Lower leg skin (tissue), 4 donors: ENCODE measurements at regions not wholly inside any gene's neighbourhood (a gene's known extent, or its start where the extent isn't known, plus 50 kb on each side); places are given as distances from the start of the nearest gene placed in this dataset.

Source experiments
- DNase-seq, 2 donors: peaks; one replicate each; pipeline ENCODE4 v3.0.0-alpha.2; 2019; ENCODE audit warnings: low spot score in 2 of 2
- H3K4me3 ChIP-seq: fragments of 200-600 bp; sonication (generic); 2 replicates; pipeline ENCODE4 v1.5.1; 2017; ENCODE audit warnings: mild to moderate bottlenecking, low read depth; ENCODE audit not compliant: poor library complexity, severe bottlenecking
- CTCF ChIP-seq, 3 donors: fragments of 450-650 bp; IDR thresholded peaks; one replicate each; pipeline ENCODE4 v1.5.1; 2016; ENCODE audit warnings: antibody characterized with exemption in 3 of 3, mild to moderate bottlenecking in 3 of 3, moderate library complexity in 2 of 3
- POLR2A ChIP-seq, 2 donors: fragments of 450-650 bp; IDR thresholded peaks; one replicate each; pipeline ENCODE4 v1.6.1; 2016 to 2017; ENCODE audit warnings: antibody characterized with exemption in 2 of 2, mild to moderate bottlenecking in 1 of 2, moderate library complexity in 1 of 2
- WGBS, 2 donors: methylation state at CpG; one replicate each; pipeline ENCODE4 v1.1.5; 2018; 5-methylcytosine and 5-hydroxymethylcytosine counted together
- intact Hi-C: fragments of 100-400 bp; cut with DNase I; formaldehyde crosslinking; loops from one replicate; pipeline ENCODE4 v1.15.0; 2023; ENCODE audit warnings: low total_unique reads

GRCh38 chr9:84556556-84556955 is 113.0 kb upstream of the NTRK2 start:
- no peak for DNase-seq
- WGBS, 2 donors: 19 to 26% methylated on average over 1 of the region's 1 CpG
- no peak overlapping the region for H3K4me3 ChIP-seq
- TF ChIP-seq CTCF (IDR thresholded peaks at IDR 0.05) (no peak), POLR2A (IDR thresholded peaks at IDR 0.05) (no peak)
- intact Hi-C loops: no loop called here

- 62 to 82% methylated on average over 4 of the region's 4 CpGs for WGBS, 2 donors
- TF ChIP-seq CTCF (IDR thresholded peaks at IDR 0.05): no peak
- no peak for TF ChIP-seq POLR2A (IDR thresholded peaks at IDR 0.05)
- no peak overlapping the region for H3K4me3 ChIP-seq
- intact Hi-C loops: no loop called here
- DNase-seq: no peak
These were observed 111.8 kb upstream of the NTRK2 start for GRCh38 chr9:84557751-84558150.

- TF ChIP-seq POLR2A (IDR thresholded peaks at IDR 0.05): no peak
- no peak for TF ChIP-seq CTCF (IDR thresholded peaks at IDR 0.05)
- intact Hi-C loops: no loop called here
- H3K4me3 ChIP-seq: no peak overlapping the region
- DNase-seq: no peak
These were observed 105.8 kb upstream of the NTRK2 start for GRCh38 chr9:84563691-84564090.

GRCh38 chr9:84567805-84568204 is 101.7 kb upstream of the NTRK2 start:
- intact Hi-C loops: no loop called here
- WGBS, 2 donors: 36% methylated on average over 1 of the region's 1 CpG

GRCh38 chr9:84570482-84571154 is 98.9 kb upstream of the NTRK2 start:
- no peak for DNase-seq
- H3K4me3 ChIP-seq: no peak overlapping the region
- 83 to 87% methylated on average over 2 of the region's 2 CpGs for WGBS, 2 donors
- intact Hi-C loops: no loop called here
- TF ChIP-seq CTCF (IDR thresholded peaks at IDR 0.05): no peak
- no peak for TF ChIP-seq POLR2A (IDR thresholded peaks at IDR 0.05)

More at GRCh38 chr9:84567805-84568204, 101.7 kb upstream of the NTRK2 start:
- DNase-seq: no peak
- H3K4me3 ChIP-seq: no peak overlapping the region
- no peak for TF ChIP-seq POLR2A (IDR thresholded peaks at IDR 0.05)
- TF ChIP-seq CTCF (IDR thresholded peaks at IDR 0.05): no peak

- intact Hi-C loops: no loop called here
- TF ChIP-seq CTCF (IDR thresholded peaks at IDR 0.05) (no peak), POLR2A (IDR thresholded peaks at IDR 0.05) (no peak)
- H3K4me3 ChIP-seq: no peak overlapping the region
- WGBS, 2 donors: 68 to 70% methylated on average over 4 of the region's 4 CpGs
- DNase-seq: no peak
These were observed 96.4 kb upstream of the NTRK2 start for GRCh38 chr9:84573083-84573482.
